Smooth muscle cell (in vitro differentiated cells): ENCODE measurements at regions not wholly inside any gene's neighbourhood (a gene's known extent, or its start where the extent isn't known, plus 50 kb on each side); places are given as distances from the start of the nearest gene placed in this dataset.

Experiments used
- DNase-seq: peaks from one replicate; lab custom pipeline; 2025; ENCODE audit not compliant: unreplicated experiment; lab: John Stamatoyannopoulos, UW
- H2AFZ ChIP-seq: fragments of 200-600 bp; sonication (generic); 2 replicates; pipeline ENCODE4 v1.6.0; 2016; ENCODE audit warnings: antibody characterized with exemption, low read depth, mild to moderate bottlenecking
- H3F3A ChIP-seq: fragments of 200-600 bp; sonication (generic); 2 replicates; pipeline ENCODE4 v1.6.0; 2017; ENCODE audit warnings: antibody characterized with exemption, low read depth
- H3K27ac ChIP-seq: fragments of 200-600 bp; sonication (generic); 2 replicates; pipeline ENCODE4 v1.5.1; 2016; ENCODE audit warnings: low read depth, mild to moderate bottlenecking
- H3K27me3 ChIP-seq: fragments of 200-600 bp; sonication (generic); 2 replicates; pipeline ENCODE4 v1.6.1; 2016; ENCODE audit warnings: low read depth, mild to moderate bottlenecking
- H3K36me3 ChIP-seq: fragments of 200-600 bp; sonication (generic); 2 replicates; pipeline ENCODE4 v1.5.1; 2016; ENCODE audit warnings: low read depth
- H3K4me1 ChIP-seq: fragments of 200-600 bp; sonication (generic); 2 replicates; pipeline ENCODE4 v1.5.1; 2016; ENCODE audit warnings: low read depth
- H3K4me2 ChIP-seq: fragments of 200-600 bp; sonication (generic); 2 replicates; pipeline ENCODE4 v1.6.0; 2016; ENCODE audit warnings: mild to moderate bottlenecking
- H3K4me3 ChIP-seq: fragments of 200-600 bp; sonication (generic); 2 replicates; pipeline ENCODE4 v1.5.1; 2016; ENCODE audit warnings: mild to moderate bottlenecking
- H3K79me2 ChIP-seq: fragments of 200-600 bp; sonication (generic); 2 replicates; pipeline ENCODE4 v1.6.0; 2016; ENCODE audit warnings: low read depth, mild to moderate bottlenecking
- H3K9ac ChIP-seq: fragments of 200-600 bp; sonication (generic); 2 replicates; pipeline ENCODE4 v1.6.0; 2016; ENCODE audit warnings: low read depth
- H3K9me3 ChIP-seq: fragments of 200-600 bp; sonication (generic); replicated peaks from 2 replicates; pipeline ENCODE4 v1.5.1; 2016; ENCODE audit warnings: low read depth
- H4K20me1 ChIP-seq: fragments of 200-600 bp; sonication (generic); 2 replicates; pipeline ENCODE4 v1.6.0; 2016; ENCODE audit warnings: low read depth
- WGBS: methylation state at CpG from one replicate; pipeline ENCODE4 v1.1.7; 2016; ENCODE audit warnings: low lambda C conversion rate; 5-methylcytosine and 5-hydroxymethylcytosine counted together
- TF ChIP-seq, protein P1 (sequence below): fragments of 200-600 bp; sonication (generic); IDR thresholded peaks from 2 replicates; pipeline ENCODE4 v1.5.1; 2017; ENCODE audit warnings: borderline replicate concordance, mild to moderate bottlenecking, antibody characterized with exemption; ENCODE audit not compliant: insufficient read depth, poor library complexity, severe bottlenecking

DNA sequence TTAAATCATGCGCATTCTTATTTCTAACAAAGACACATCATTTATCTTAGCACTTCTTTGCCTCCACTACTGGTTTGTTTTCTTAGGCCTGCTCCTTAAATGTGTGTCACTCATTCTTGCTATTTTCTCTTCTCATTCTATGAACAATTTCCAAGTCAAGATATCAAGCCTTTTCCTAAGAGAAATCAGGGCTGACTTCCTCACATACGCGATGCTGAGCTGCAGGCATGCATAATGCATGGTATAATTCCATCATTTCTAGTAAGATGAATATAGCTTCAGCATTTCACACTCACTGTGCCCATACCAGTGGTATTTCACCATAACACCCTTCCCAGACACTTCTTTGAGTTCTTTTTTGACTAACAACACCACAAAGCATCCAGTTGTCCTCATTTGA, 838.9 kb upstream of the DDX18 start:
- Histone ChIP-seq H3K27ac (no peak overlapping the region), H3K4me3 (no peak overlapping the region), H3K9me3 (no peaks in the 10 kb centered on the region), H2AFZ (no peak overlapping the region), H3K9ac (no peak overlapping the region), H3K36me3 (no peaks in the 10 kb centered on the region), H3K79me2 (no peaks in the 10 kb centered on the region), H3K4me2 (no peak overlapping the region), H4K20me1 (no peaks in the 10 kb centered on the region), H3K4me1 (no peaks in the 10 kb centered on the region), H3F3A (no peaks in the 10 kb centered on the region), H3K27me3 (no peaks in the 10 kb centered on the region)
- no peak for DNase-seq
- TF ChIP-seq, protein P1, sequence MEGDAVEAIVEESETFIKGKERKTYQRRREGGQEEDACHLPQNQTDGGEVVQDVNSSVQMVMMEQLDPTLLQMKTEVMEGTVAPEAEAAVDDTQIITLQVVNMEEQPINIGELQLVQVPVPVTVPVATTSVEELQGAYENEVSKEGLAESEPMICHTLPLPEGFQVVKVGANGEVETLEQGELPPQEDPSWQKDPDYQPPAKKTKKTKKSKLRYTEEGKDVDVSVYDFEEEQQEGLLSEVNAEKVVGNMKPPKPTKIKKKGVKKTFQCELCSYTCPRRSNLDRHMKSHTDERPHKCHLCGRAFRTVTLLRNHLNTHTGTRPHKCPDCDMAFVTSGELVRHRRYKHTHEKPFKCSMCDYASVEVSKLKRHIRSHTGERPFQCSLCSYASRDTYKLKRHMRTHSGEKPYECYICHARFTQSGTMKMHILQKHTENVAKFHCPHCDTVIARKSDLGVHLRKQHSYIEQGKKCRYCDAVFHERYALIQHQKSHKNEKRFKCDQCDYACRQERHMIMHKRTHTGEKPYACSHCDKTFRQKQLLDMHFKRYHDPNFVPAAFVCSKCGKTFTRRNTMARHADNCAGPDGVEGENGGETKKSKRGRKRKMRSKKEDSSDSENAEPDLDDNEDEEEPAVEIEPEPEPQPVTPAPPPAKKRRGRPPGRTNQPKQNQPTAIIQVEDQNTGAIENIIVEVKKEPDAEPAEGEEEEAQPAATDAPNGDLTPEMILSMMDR: no peak
- WGBS: 98% methylated on average over 3 of the region's 3 CpGs

DNA sequence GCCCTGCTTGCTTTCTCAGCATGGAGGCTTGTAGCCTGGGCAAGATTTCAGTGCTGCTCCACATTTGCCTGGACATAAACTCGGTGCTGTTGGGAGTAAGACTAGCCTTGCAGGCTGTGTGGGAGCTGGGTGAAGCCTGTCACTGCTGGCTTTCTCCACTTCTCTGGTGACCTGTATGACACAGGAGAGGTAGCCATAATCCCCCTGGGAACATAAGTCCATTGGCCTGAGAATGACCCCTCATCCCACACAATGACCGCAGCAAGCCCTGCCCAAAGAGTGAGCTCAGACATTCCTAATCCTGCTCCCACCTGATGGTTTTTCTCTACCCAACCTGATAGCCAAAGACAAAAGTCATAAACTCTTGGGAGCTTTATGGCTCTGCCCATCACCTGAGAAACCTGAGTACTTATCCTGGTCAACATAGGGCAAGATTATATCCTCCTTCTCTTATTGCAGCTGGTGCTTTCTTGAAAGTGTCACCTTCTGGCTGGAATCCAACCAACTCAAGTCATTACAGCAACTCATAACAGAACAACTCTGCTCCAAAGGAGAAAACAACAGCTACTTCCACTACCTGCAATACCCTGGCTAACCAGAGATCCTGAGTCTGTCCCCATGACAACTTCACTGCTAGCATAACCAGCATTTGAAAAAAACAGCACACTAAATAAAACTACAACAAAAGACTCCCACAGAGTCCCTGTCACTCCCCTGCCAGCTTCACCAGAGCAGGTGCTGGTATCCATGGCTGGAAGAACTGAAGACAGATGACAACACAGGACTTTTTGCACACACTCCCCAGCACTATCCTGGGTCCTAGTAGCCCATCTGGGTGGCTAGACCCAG, 834.4 kb upstream of the DDX18 start:
- TF ChIP-seq, protein P1: no peak
- no peaks in the 10 kb centered on the region for H3F3A ChIP-seq
- H2AFZ ChIP-seq: no peak overlapping the region
- no peaks in the 10 kb centered on the region for H3K36me3 ChIP-seq
- DNase-seq: no peak
- no peaks in the 10 kb centered on the region for H3K27me3 ChIP-seq
- H3K9ac ChIP-seq: no peak overlapping the region
- H3K4me1 ChIP-seq: no peaks in the 10 kb centered on the region
- H4K20me1 ChIP-seq: no peaks in the 10 kb centered on the region
- H3K9me3 ChIP-seq: no peaks in the 10 kb centered on the region
- H3K27ac ChIP-seq: no peak overlapping the region
- no peak overlapping the region for H3K4me2 ChIP-seq
- H3K4me3 ChIP-seq: no peak overlapping the region
- WGBS: 97% methylated on average over 2 of the region's 2 CpGs
- no peaks in the 10 kb centered on the region for H3K79me2 ChIP-seq

DNA sequence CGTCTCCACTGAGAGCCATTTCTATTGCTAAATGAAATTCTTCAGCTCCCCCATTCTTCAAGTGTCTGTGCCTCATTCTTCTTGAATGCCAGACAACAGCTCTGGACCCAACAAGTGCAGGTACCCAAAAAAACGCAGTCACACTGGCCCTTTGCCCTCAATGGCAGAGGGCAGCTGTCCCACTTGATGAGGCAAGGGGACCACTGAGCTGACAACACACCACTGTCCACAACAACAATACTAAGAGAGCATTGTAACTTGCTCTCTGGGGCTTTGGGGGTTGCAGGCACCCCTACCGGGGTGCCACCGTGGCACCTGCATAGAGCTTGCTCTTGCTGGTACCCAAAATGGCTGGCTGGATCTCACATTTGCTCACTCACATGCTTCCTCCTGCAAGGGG, 827.0 kb upstream of the DDX18 start:
- no peak overlapping the region for H3K4me2 ChIP-seq
- 97% methylated on average over 4 of the region's 4 CpGs for WGBS
- no peak for DNase-seq
- no peak overlapping the region for H3K27ac ChIP-seq
- H3K27me3 ChIP-seq: no peaks in the 10 kb centered on the region
- H3K9ac ChIP-seq: no peak overlapping the region
- H3K79me2 ChIP-seq: no peaks in the 10 kb centered on the region
- no peak overlapping the region for H3K4me3 ChIP-seq
- H3K9me3 ChIP-seq: no peaks in the 10 kb centered on the region
- TF ChIP-seq, protein P1: no peak
- H2AFZ ChIP-seq: no peak overlapping the region
- no peaks in the 10 kb centered on the region for H3K4me1 ChIP-seq
- H4K20me1 ChIP-seq: no peaks in the 10 kb centered on the region
- H3F3A ChIP-seq: no peaks in the 10 kb centered on the region
- no peaks in the 10 kb centered on the region for H3K36me3 ChIP-seq

DNA sequence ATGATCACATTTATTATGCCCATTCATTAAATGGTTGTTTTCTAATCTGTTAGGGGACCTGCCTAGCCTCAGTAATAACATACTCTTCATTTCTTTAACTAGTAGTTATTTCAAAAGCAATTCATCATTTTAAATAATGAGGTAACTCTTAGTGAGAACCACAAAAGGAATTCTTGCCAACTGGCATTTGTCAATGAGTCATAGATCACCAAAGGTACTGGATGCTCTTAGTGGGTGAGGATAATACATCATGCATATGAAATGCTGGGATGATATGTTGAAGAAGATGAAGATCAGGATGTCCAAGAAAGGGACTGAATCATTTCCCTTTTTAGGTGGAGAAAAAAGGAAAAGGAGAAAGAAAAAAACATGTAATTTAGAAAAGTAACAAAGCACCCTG, 826.2 kb upstream of the DDX18 start:
- Histone ChIP-seq H3K9ac (no peak overlapping the region), H3K27ac (peak overlapping the region; percentile 55), H3K36me3 (no peaks in the 10 kb centered on the region), H3F3A (no peaks in the 10 kb centered on the region), H4K20me1 (no peaks in the 10 kb centered on the region), H3K79me2 (no peaks in the 10 kb centered on the region), H3K4me3 (no peak overlapping the region), H3K4me1 (no peaks in the 10 kb centered on the region), H3K4me2 (no peak overlapping the region), H3K27me3 (no peaks in the 10 kb centered on the region), H2AFZ (no peak overlapping the region), H3K9me3 (no peaks in the 10 kb centered on the region)
- TF ChIP-seq, protein P1: no peak
- no peak for DNase-seq
